ENCODE measurements at regions not wholly inside any gene's neighbourhood (a gene's known extent, or its start where the extent isn't known, plus 50 kb on each side); places are given as distances from the start of the nearest gene placed in this dataset.

DNA sequence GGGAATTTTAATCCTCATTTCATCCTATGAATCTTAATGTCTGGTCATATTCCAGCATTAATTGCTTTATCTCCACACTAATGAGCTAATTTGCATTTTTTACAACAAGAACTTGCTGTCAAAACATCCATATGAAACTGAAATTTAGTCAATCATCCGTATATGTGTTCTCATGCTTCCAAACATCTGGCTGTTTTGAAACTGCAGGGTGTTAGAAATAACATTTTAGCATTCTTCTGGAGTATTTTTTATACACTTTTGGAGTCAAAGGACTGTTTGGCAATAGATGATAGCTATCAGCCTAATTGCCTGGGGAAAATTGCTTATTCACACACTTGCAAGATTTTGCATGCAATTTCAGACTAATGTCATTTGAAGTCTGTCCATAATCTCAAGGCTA, 1639.3 kb downstream of the KCNT2 start:
- DNase-seq (ENCODE audit: low read depth) = no peak
- H3K4me3 ChIP-seq (ENCODE audit: low read depth, low read length) = no peak overlapping the region
- TF ChIP-seq, protein P1, sequence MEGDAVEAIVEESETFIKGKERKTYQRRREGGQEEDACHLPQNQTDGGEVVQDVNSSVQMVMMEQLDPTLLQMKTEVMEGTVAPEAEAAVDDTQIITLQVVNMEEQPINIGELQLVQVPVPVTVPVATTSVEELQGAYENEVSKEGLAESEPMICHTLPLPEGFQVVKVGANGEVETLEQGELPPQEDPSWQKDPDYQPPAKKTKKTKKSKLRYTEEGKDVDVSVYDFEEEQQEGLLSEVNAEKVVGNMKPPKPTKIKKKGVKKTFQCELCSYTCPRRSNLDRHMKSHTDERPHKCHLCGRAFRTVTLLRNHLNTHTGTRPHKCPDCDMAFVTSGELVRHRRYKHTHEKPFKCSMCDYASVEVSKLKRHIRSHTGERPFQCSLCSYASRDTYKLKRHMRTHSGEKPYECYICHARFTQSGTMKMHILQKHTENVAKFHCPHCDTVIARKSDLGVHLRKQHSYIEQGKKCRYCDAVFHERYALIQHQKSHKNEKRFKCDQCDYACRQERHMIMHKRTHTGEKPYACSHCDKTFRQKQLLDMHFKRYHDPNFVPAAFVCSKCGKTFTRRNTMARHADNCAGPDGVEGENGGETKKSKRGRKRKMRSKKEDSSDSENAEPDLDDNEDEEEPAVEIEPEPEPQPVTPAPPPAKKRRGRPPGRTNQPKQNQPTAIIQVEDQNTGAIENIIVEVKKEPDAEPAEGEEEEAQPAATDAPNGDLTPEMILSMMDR (conservative IDR thresholded peaks at IDR 0.05; ENCODE audit: low read depth, low read length) = no peak

DNA sequence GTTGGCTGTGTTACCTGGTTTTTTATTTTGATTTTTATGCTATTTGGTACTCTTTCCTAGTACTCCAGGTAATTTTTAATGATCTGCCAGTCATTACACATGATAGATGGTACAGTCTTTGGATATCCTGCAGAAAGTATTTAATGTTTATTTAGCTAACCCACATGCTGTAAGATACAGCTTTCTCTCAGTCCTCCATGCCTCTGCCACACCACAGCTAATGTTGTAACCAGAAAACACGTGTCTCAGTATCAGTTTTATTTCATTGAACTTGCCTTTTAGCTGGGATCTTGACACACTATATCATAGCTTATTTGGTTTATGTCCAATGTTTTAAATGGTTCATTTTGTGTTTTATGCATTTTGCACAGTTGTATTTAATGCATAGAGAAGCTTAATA, 1648.4 kb downstream of the KCNT2 start:
- TF ChIP-seq, protein P1 (conservative IDR thresholded peaks at IDR 0.05; ENCODE audit: low read depth, low read length) = no peak
- DNase-seq (ENCODE audit: low read depth) = no peak
- H3K4me3 ChIP-seq (ENCODE audit: low read depth, low read length) = no peak overlapping the region

DNA sequence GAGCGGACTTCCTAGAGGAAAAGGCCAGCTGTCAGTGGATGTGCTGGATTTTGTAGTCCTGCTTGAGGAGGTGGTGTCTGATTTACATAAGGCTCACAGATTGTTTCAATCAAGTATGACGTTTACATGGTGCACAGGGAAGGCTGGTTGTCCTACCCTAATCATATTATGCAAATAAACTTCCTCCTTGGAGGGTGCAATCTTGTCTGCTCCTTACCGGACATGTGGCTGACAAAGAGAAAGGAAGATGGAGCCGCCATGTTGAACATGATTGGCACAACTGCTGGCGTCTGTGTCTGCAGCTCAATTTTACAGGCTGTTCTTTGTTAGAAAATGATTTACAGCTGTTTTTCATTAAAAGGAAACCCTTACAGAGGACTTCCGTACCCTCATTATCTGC, 1656.1 kb downstream of the KCNT2 start:
- no peak overlapping the region for H3K4me3 ChIP-seq (ENCODE audit: low read depth, low read length)
- no peak for DNase-seq (ENCODE audit: low read depth)
- TF ChIP-seq, protein P1 (conservative IDR thresholded peaks at IDR 0.05; ENCODE audit: low read depth, low read length) = no peak

DNA sequence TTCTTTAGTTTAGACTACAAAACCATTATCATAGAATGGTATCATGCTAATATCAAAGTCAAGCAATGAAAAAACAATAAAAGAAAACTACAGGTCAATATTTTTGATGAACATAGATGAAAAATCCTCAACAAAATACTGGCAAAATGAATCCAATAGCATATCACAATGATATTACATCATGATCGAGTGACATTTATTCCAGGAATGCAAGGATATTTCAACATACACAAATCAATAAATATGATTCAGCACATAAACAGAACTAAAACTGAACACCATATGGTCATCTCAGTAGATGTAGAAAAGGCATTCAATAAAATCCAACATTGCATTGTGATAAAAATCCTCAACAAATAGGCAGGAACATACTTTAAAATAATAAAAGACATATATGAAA, 1657.7 kb downstream of the KCNT2 start:
- TF ChIP-seq, protein P1 (conservative IDR thresholded peaks at IDR 0.05; ENCODE audit: low read depth, low read length) = no peak
- DNase-seq (ENCODE audit: low read depth) = no peak

DNA sequence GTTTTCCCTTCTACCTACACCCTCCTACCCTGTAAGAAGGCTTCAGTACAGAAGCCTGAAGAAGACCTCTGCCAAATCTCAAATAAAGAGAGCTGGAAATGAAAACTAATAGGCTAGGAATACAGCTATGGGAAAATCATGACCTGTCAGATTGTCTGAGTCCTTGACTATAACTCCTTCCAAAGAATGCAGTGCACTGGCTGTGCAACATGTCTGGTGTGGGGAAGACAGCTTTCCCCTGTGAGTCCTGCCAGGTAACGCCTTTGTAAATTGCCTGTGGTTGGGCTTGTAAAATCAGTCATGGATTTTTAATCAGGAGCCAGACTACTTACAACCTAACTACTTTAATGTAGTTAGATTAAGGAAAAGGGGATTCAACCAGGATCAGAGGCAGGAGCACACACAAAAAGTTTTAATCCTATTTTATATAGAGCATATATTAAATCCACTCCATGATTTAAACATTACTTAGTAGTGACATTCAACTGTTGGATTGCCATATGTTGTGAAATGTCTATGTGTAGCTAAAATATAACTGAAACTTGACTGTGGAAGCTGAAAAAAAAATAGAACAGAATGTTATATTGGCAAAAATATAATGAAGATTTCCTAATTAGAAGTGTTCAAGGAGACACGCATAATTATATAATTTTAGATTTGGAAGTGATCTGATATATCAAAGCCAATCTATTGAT, 1667.8 kb downstream of the KCNT2 start:
- DNase-seq (ENCODE audit: low read depth) = no peak
- no peak overlapping the region for H3K4me3 ChIP-seq (ENCODE audit: low read depth, low read length)
- TF ChIP-seq, protein P1 (conservative IDR thresholded peaks at IDR 0.05; ENCODE audit: low read depth, low read length) = no peak

More for the DNA sequence above, 1657.7 kb downstream of the KCNT2 start:
- no peak overlapping the region for H3K4me3 ChIP-seq (ENCODE audit: low read depth, low read length)

DNA sequence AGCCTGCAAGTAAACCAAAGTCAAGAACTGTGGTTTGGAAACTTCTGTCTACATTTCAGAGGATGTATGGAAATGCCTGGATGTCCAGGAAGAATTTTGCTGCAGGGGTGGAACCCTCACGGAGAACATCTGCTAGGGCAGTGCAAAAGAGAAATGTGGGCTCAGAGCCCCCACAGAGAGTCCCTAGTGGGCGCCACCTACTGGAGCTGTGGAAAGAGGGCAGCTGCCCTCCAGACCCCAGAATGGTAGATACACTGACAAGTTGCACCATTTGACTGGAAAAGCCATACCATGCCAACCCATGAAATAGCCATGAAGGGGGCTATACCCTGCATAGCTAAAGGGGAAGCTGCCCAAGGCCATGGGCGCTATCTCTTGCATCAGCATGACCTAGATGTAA, 1672.4 kb downstream of the KCNT2 start:
- no peak overlapping the region for H3K4me3 ChIP-seq (ENCODE audit: low read depth, low read length)
- DNase-seq (ENCODE audit: low read depth) = no peak
- TF ChIP-seq, protein P1 (conservative IDR thresholded peaks at IDR 0.05; ENCODE audit: low read depth, low read length) = no peak

DNA sequence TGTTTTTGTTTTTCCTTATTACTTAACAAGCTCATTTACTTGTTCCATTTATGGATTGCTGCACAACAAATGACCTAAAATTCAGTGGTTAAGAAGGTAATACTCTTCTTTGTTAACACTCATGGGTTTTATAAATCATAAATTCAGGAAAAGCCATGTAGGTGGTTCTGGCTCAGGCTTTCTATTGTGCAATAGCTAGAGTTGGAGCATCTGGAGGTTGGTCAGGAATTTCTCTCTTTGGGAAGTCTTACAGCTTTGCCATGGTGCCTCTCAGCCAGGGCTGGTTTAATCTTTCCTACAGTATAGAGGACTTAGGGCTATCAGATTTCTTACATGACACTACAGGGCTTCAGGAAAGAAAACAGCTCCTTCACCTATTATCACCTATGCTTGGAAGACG, 1677.1 kb downstream of the KCNT2 start:
- H3K4me3 ChIP-seq (ENCODE audit: low read depth, low read length) = no peak overlapping the region
- DNase-seq (ENCODE audit: low read depth) = no peak
- TF ChIP-seq, protein P1 (conservative IDR thresholded peaks at IDR 0.05; ENCODE audit: low read depth, low read length) = no peak

Data from epithelial cell of proximal tubule (primary cell).